ENCODE measurements at regions not wholly inside any gene's neighbourhood (a gene's known extent, or its start where the extent isn't known, plus 50 kb on each side); places are given as distances from the start of the nearest gene placed in this dataset.

DNA sequence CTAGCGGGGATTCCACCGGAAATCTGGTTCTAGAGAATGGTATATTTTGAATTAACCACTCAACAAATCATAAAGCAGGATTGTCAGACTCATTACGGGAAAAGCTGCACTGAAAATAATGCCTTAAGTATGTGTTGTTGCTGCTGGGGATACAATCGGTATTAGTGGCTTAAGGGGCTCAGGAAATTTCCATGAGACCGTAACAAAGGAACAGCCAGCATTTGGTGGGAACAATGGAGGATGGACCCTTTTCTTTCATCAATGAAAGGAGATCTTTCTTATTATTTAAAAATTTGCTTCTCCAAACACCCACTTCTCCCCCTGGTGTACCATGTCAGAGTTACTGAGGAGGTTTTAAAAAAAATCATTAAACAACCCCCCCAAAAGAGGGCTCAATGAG lies 342.6 kb upstream of the ZFHX3 start:
- DNase-seq, result no peak
- intact Hi-C loops (cut with DNase I), result no loop called here

DNA sequence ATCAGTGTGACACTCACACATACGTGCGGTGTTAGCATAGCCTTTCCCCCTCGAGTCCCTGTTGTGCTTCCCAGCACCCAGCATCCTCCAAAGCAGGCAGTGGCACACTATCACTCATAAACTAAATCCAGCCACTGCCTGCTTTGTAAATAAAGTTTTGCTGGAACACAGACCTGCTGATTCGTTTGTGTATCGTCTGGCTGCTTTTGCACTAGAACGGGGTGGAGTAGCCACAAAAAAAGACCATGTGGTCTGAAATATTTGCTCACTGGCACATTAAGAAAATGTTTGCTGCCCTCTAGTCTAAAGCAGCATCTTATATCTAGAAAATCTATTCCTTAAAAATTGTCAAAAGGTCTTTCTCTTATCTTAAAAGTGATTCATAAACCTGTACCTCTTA lies 341.2 kb upstream of the ZFHX3 start:
- intact Hi-C loops (cut with DNase I), result no loop called here
- DNase-seq, result no peak

DNA sequence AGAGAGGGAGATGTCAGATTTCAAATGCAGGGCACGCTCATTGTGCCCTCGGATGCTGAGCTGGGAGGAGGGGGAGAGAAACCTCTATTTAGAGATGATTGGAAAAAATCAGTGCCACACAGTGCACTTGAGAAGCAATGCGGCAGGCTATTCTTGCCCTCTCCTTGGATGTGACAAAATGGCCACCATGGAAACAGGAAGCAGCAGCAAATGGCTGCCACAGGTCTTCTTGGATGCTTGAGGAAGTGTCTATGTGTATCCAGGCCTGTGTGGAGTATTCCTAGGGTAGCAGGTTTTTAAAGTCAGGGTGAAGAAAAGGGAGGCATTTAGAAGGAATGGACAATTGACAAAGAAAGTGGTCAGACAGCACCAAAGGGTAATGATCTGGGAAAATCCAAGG lies 340.1 kb upstream of the ZFHX3 start:
- intact Hi-C loops (cut with DNase I), result no loop called here

DNA sequence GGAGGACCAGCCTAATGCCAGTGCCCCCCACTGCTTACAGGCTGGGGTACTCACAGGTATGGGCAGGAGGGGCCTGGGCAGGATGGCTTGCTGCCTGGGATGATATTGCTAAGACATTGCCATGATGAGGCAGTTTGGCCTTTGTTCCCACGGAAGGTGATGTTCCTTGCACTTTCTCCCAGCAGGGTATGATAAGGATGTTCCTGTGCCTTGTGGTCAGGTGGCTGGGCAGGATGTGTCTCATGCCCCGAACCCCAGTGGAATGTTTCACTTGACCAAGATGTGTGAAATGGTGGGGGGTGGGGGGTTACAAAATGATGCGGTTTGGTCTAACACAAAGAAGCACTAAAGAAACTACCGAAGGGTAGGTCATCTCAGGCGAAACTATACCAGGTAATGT lies 337.8 kb upstream of the ZFHX3 start:
- no peak for DNase-seq
- intact Hi-C loops (cut with DNase I), result no loop called here

More for the DNA sequence above, 340.1 kb upstream of the ZFHX3 start:
- DNase-seq, result no peak

DNA sequence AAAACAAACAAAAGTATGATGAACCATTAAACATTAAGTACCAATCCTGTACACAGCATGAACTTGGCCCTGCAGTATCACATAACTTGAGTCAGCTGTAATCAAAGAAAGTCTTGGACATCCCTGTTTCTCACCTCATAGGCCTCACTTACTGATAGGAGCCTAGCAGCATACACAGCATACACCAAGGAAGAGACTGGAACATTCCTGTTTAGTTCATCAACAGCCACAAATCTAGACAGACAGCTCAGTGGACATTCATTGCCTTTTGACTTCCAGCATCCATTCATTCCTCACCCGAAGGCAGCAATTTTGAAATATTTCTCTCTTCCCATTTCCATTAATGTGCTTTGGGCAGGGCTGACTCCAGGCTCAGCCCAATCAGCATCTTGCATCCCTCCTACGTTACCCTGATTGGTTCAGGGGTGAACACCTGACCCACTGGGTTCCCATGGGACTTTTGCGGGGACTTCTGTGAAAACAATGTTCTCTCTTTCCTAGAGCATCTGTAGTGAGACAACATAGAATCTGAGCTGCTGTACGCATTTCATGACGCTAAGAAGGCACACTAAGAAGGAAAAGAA lies 336.7 kb upstream of the ZFHX3 start:
- intact Hi-C loops (cut with DNase I), result no loop called here
- DNase-seq, result peak in 1 of 42 donors; percentile 21

DNA sequence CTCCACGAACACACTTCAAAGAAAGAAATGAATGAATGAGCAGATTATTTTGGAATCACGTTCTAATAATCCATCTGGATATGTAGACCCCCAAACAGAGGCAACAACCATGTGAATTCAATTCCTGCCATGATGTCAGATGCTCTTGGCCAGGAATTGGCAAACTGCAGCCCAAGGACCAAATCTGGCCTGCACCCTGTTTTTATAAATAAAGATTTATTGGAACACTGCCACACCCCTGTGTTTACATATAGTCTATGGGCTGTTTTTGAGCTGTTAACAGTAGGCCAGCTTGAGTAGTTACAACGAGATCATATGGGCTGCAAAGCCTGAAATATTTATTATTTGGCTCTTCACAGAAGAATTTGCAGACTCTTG lies 336.0 kb upstream of the ZFHX3 start:
- intact Hi-C loops (cut with DNase I), result no loop called here
- no peak for DNase-seq

DNA sequence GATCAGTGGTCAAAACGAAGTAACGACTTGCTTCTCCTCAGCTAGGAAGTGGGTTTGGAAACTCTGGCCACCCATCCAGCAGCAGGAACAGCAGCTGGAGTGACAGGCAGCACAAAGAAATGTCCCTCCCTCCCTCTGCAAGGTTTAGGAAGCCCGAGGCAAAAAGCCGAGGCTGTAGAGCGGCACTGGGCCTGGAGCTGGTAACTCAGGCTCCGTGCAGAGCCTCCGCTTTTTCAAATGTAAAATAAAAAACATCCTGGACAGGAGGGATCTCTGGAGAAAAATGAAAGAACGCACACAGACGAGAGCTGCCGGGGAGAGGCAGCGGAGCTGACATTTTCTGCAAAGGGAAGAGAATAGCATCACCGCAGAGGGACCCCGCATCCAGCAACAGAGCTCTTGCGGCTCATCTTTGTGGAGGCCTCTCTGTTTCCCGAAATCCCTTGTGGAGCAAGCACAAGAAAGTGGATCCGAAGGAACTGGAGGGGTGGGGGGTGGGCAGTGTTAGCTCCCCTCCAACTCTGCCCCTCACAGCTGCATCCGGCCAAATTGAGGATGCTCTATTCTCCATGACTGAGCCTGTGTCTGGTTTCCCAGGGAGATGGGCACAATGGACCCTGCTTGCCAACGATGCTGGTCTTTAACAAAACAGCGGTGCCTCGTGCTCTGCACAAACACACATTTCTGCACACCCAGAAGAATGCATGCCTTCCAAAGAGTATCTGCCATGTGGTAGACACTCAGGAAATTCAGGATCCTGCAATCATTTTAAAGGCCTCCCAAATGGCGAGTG lies 335.5 kb upstream of the ZFHX3 start:
- DNase-seq, result peak in 17 of 42 donors; percentile 6 to 47 (median 20)
- intact Hi-C loops (cut with DNase I), result no loop called here

DNA sequence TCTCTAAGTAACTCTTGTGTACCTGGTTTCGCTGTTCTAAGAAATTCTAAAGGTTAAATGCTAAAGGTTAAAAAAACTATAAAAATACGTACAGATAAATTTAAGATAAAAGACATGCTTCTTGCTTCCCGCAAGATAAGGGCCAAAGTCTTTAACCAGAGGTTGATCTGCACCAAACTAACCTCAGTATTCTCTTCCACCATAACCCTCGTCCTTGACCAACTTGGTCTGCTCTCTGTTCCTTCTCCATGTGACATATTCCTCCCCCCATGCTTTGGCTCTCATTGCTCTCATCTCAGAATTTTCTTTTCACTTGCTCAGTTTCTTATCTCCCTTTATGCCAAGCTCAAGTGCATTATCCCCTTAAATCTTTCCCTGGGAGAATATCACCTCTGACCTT lies 330.5 kb upstream of the ZFHX3 start:
- no peak for DNase-seq
- intact Hi-C loops (cut with DNase I), result no loop called here

DNA sequence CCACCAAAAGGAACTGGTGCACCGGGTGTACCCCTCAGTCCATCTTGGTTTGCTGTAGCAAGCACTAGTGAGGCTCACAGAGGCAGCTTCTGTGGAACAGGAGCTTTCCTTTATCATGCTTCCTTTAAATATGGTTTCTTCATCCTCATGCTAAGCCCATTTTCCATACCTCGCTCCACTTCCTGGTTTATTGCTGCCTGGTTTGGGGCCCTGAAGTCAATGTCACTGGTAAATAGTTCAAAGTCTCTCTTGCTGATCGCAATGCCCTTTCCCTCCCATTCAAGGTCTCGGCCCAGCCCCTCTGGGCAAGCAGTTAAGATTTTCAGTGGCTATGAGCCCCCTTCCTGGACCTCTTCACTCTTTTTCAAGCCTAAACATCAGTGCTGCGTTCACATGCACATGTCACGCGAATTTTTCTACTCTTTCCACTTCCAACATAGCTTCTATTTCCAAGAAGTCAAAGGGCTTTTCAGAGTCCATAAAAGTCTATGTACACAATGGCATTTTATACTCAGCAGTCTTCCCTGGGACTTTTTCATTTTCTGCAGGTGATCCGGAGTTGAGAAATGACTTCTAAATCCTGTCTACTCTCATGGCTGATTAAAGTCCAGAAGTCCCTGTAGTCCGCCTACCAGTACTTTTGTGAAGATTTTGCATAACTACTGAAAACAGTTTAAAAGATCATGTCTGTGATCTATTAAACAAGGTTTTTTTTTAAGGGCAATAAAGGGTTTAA lies 323.8 kb upstream of the ZFHX3 start:
- intact Hi-C loops (cut with DNase I), result no loop called here
- no peak for DNase-seq

DNA sequence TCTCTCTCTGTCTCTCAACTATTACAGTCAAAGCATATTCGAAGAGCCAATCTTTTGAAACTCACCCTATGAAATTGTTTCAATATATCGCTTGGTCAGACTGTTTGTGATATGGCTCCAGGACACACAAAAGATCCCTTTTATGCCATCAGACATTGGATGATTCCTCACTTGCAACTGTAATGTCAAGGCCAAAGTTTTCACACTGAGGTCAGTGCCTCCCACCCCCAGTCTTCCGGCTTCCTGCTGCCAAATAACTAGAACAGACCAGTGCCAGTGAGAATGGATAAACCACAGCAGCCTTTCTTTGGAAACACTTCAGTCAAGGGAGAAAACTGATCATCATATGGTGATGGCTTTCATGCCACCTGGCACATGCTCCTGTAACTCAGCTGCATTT lies 321.9 kb upstream of the ZFHX3 start:
- intact Hi-C loops (cut with DNase I), result no loop called here

DNA sequence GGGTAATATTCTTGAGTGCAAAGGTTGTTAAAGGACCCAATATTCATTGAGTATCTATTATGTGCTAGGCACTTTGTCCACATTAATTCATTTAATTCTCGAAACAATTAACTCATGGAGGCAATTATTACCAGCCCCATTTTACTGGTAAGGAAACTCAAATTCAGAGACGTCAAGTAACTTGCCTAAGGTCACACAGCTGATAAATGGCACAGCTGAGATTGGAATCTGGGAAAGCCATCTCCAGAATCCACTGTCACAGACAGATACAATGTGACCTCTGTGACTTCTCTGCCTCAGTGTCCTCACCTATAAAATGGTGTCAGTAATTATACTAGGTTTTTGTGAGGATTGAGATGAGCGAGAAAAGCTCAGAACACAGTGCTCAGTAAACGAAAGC lies 320.8 kb upstream of the ZFHX3 start:
- DNase-seq, result no peak
- intact Hi-C loops (cut with DNase I), result no loop called here

More for the DNA sequence above, 321.9 kb upstream of the ZFHX3 start:
- no peak for DNase-seq

DNA sequence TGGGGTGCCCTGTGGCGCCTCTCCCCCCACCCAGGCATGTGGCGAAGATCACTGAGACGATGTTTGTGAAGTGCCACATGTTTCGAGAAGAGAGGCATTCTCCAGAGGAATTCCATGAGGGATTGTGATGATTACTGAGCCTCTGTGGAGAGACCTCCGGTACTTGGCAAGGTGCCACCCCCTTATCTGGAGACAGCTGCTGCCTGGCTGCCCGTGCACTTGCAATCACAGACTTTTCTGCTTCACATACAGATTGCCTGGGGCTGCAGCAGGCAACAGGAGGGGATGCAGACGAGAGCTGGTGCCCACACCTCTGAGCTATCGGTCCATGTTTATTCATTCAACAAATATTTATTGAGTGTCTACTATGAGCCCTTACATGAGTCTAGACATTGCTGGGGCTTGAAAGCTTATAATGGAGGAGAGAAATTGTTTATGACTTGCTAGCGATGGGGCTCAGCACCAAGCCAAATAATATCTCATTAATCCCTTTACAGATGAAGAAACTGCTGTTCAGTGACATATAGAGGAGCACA lies 317.2 kb upstream of the ZFHX3 start:
- DNase-seq, result peak in 8 of 42 donors; percentile 1 to 46 (median 14)
- intact Hi-C loops (cut with DNase I), result no loop called here

DNA sequence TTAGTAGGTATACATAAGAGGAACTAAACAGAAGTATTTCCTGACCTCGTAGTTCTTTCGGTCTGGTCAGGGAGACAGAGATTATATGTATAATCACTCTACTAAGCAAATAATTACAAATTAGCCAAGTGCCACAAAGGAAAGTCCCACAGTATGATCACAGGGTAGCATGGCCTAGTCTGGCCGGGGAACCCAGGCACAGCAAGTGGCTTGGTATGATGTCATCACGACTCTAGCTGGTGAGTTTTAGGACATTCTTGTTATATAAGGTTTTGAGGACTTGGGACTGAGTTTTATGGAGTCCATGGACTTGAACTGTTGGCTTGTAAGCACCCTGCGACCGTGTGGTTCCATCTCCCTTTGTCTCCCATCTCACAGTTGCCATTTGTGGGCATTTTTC lies 316.5 kb upstream of the ZFHX3 start:
- intact Hi-C loops (cut with DNase I), result no loop called here
- DNase-seq, result no peak

DNA sequence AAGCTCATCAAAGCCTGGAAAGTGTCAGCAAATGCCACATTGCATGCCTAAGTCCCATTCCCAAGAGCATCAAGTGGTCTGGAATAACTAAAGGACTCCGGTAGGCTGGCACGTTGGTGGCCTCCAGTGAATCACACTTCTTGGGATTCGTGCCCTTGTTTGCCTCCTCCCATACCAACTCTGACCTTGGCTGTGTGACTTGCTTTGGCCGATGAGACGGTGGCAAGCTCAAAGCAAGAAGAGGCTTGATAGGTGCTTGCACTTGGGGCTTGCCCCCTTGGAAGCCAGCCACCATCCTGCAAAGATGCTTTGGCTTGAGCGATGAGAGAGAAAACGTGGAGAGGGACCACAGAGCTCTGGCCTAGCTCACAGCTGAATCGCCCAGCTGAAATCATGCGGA lies 313.1 kb upstream of the ZFHX3 start:
- intact Hi-C loops (cut with DNase I), result no loop called here
- no peak for DNase-seq

DNA sequence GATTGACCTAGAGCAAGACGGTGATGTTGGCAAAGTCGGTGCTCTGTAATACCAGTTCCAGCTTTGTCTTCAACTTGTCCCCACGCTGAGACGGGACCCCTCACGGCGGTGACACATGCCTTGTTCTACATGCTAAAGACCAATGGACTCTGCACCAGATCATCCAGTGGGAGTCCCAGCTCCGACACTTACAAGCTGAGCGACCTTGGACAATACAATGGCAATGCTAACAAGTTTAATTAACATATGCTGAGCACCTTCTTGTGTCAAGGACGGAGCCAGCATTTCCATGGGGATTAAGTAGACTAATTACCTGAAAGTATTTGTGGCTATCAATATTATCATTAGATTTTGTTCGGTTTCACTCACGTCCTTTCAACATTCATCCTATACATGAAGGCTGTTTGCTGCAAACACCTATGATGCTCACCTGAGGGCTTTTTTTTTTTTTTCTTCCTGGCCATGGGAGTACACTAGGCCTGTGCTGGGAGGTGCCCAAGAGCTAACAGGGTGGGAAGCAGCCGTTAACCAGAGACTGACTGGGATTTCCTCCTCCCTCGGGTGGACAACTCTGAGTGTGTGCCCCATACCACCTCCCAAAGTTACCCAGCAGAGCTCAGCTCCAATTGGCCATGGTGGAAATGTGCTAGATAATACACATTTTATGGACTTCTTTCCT lies 308.6 kb upstream of the ZFHX3 start:
- DNase-seq, result no peak
- intact Hi-C loops (cut with DNase I), result no loop called here

DNA sequence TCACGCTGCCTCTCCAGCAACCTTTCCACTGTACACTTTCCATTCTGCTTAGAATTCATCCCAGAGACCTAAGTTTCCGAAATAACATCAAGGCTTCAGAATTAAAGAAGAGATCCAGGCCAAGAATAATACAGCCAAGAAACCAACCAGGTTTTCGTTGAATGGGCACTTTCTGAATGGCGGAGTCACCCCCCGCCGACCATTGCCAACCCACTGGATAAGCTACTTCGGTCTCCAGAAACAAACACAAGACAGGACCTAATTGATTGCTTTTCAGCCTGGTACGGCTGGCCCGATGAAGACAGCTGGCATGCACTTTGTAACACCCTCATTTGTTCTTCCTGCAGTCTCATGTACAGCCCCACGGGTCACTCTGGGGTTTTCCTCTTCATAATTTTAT lies 308.1 kb upstream of the ZFHX3 start:
- DNase-seq, result peak in 9 of 42 donors; percentile 3 to 31 (median 22)

DNA sequence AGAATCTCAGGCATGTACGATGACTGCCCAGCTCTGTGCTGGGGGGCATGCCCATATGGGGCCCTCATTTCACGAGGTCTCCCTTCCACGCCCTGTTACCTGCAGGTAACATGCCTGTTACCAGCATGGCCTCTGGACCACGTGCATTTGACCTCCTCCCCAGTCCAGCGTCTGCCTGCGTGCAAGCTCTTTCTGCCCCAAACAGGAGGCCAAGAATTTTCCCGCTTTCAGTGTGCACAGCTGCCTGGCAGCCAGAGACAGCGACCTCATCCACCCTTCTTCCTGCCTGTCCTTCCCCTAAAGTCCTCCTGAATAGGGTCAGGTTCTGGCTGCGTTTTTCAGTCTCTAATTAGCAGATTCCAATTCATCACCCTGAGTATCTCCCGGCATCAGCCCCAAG lies 306.5 kb upstream of the ZFHX3 start:
- intact Hi-C loops (cut with DNase I), result no loop called here
- no peak for DNase-seq

More for the DNA sequence above, 308.1 kb upstream of the ZFHX3 start:
- intact Hi-C loops (cut with DNase I), result no loop called here

DNA sequence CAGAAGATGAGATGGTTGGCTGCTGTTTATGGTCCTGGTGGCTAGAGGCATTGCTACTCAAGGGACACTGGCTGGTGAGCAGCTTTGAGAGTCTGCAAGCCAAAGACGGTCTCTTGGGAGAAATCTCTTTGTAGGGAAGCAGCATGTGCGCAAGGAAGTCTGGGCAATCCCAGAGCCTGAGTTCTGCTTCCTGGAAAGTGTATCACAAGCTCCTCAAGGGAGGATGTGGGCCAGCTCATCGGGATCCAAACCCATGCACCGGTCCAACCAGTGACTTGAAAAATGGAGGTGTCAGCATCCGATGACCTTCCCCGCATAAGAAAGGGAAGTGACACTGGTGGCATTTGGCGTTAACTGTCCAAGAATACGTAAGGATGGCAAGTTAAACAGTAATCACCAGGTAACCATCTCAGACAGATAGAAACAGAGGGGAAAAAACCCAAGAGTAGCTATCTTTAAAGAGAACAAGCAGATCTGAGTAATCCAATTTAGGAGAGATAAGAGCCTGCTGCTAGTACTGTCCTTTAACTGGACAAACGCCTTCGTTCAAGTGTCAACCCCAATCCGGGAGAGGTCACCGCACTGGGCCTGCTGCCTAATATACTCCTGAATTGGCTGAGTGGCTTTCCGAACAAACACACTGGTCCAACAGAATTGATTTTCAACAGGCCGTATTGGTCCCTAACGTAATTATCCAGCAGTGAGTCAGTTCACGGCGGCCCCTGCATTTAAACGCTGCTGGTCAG lies 303.0 kb upstream of the ZFHX3 start:
- DNase-seq, result no peak
- intact Hi-C loops (cut with DNase I), result no loop called here
